ENCODE measurements at regions not wholly inside any gene's neighbourhood (a gene's known extent, or its start where the extent isn't known, plus 50 kb on each side); places are given as distances from the start of the nearest gene placed in this dataset.

DNA sequence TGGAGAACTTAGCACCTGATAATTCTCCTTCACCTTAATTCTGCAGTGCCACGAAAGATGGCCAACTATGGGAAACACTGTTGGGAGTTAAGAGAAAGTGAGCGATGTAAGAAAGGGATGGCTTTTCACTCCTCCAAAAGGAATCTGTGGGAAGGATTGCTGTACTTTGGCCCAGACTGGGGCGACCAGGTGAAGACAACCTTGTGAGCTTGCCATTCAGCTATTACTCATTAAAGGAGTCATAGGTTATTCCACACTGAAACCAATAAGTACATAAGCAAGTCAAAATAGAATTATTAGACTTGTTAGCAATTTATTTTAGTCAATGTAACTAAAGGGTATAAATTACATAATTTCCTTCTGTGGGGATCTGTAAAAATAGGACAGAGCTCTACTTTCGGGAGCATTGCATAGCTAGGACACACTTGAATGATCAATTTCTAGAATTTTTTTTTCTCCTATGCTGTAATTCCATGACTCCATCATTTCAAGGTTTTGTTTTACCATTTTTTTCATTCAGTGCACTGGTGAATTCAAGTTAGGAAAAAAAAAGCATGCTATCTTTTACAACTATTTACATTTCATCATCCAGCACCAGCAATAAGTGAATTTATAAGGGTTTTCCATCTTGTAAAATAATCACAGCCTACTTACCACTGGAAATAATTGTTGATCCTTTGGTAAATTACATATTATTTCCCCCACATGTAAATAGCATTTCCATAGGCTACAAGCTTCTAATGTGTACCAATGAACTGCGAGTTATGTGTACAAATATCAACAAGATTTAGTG, 231.7 kb downstream of the SIM1 start:
- Histone ChIP-seq H3K27ac (ENCODE audit: low read depth in 2 of 2, low read length in 2 of 2) (no peak overlapping the region), H3K27me3 (ENCODE audit: control insufficient read depth, insufficient read depth, low read length) (no peaks in the 10 kb centered on the region), H3K9me3 (ENCODE audit: control insufficient read depth in 2 of 3, insufficient read depth in 1 of 3, low read length in 3 of 3) (no peaks in the 10 kb centered on the region), H3K9ac (ENCODE audit: low read length in 3 of 3) (no peak overlapping the region), H3K4me1 (ENCODE audit: control insufficient read depth in 2 of 3, insufficient read depth in 2 of 3, low read depth in 1 of 3, low read length in 3 of 3) (peaks cover 0 to 7% (median 0%) of the 10 kb centered on the region in 3 donors), H3K36me3 (ENCODE audit: control insufficient read depth in 2 of 3, insufficient read depth in 3 of 3, low read length in 3 of 3) (no peaks in the 10 kb centered on the region), H3K4me3 (ENCODE audit: low read length in 3 of 3) (no peak overlapping the region)
- intact Hi-C loops (cut with DNase I) = no loop called here
- no peak for FAIRE-seq
- TF ChIP-seq, protein P1, sequence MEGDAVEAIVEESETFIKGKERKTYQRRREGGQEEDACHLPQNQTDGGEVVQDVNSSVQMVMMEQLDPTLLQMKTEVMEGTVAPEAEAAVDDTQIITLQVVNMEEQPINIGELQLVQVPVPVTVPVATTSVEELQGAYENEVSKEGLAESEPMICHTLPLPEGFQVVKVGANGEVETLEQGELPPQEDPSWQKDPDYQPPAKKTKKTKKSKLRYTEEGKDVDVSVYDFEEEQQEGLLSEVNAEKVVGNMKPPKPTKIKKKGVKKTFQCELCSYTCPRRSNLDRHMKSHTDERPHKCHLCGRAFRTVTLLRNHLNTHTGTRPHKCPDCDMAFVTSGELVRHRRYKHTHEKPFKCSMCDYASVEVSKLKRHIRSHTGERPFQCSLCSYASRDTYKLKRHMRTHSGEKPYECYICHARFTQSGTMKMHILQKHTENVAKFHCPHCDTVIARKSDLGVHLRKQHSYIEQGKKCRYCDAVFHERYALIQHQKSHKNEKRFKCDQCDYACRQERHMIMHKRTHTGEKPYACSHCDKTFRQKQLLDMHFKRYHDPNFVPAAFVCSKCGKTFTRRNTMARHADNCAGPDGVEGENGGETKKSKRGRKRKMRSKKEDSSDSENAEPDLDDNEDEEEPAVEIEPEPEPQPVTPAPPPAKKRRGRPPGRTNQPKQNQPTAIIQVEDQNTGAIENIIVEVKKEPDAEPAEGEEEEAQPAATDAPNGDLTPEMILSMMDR (IDR thresholded peaks at IDR 0.05; ENCODE audit: borderline replicate concordance, extremely low read depth, insufficient read depth) = no peak
- DNase-seq = peak in 1 of 5 donors; percentile 18

DNA sequence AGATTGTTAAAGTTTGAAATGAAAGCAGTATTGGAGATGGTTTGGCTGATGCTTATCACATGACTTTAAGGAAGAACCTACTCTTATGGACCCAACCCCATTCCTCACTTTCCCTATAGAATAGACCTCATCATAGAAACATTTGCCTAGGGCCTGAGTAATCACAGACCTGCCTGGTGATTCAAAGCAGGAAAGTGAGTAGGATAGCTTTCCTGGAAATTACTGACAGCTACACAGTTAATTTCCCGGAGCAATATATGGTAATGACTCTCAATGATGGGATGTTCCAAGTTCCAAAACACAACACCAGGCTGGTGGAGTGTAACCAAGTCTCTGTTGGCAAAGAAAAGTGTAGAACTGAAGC, 233.8 kb downstream of the SIM1 start:
- no peak for FAIRE-seq
- Histone ChIP-seq H3K36me3 (ENCODE audit: control insufficient read depth in 2 of 3, insufficient read depth in 3 of 3, low read length in 3 of 3) (no peaks in the 10 kb centered on the region), H3K9ac (ENCODE audit: low read length in 3 of 3) (no peak overlapping the region), H3K27me3 (ENCODE audit: control insufficient read depth, insufficient read depth, low read length) (no peaks in the 10 kb centered on the region), H3K4me1 (ENCODE audit: control insufficient read depth in 2 of 3, insufficient read depth in 2 of 3, low read depth in 1 of 3, low read length in 3 of 3) (peaks cover 0 to 7% (median 0%) of the 10 kb centered on the region in 3 donors), H3K27ac (ENCODE audit: low read depth in 2 of 2, low read length in 2 of 2) (no peak overlapping the region), H3K9me3 (ENCODE audit: control insufficient read depth in 2 of 3, insufficient read depth in 1 of 3, low read length in 3 of 3) (no peaks in the 10 kb centered on the region), H3K4me3 (ENCODE audit: low read length in 3 of 3) (no peak overlapping the region)
- DNase-seq = no peak
- TF ChIP-seq, protein P1 (IDR thresholded peaks at IDR 0.05; ENCODE audit: borderline replicate concordance, extremely low read depth, insufficient read depth) = no peak
- intact Hi-C loops (cut with DNase I) = no loop called here

DNA sequence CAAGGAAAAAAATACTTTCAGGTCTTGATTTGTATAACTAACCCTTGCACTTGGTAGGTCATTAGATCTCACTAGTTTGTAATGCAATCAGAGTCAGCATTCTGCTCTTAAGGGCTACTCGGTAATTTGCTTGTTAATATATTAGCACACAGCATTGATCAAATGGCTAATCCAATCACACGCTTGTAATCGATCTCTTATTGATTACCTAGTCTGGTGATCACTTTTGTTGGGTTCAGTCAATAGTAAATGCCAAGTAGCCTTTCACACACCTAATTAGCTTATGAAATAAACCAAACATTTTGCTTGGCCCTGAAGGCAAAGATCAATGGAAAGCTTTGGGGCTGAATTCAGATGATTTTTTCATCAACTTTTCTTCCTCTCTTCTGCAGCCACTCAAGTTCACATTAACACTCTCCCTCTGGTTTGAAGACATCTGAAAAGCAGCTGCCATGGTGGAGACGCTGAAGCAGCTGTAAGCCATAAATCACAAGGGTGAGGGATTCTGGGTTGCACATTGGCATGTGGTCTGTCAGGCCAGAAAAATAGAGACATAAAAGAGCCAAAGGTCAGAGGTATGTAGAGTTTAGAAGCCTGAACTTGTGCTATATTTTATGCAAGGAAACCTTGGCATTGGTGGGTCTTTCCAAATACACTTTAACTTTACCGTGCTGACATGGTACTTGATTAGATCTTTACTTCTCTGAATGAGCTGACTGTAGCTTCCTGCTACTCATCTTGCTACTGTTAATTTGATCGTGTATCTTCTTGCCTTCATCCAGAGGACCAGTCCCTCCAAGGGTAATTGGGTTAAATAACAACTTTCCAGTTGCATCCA, 234.4 kb downstream of the SIM1 start:
- DNase-seq (peak in 1 of 5 donors; percentile 15), FAIRE-seq (no peak)
- intact Hi-C loops (cut with DNase I) = no loop called here
- Histone ChIP-seq H3K9me3 (ENCODE audit: control insufficient read depth in 2 of 3, insufficient read depth in 1 of 3, low read length in 3 of 3) (no peaks in the 10 kb centered on the region), H3K27ac (ENCODE audit: low read depth in 2 of 2, low read length in 2 of 2) (no peak overlapping the region), H3K36me3 (ENCODE audit: control insufficient read depth in 2 of 3, insufficient read depth in 3 of 3, low read length in 3 of 3) (no peaks in the 10 kb centered on the region), H3K4me1 (ENCODE audit: control insufficient read depth in 2 of 3, insufficient read depth in 2 of 3, low read depth in 1 of 3, low read length in 3 of 3) (peaks cover 0 to 7% (median 0%) of the 10 kb centered on the region in 3 donors), H3K4me3 (ENCODE audit: low read length in 3 of 3) (no peak overlapping the region), H3K9ac (ENCODE audit: low read length in 3 of 3) (no peak overlapping the region), H3K27me3 (ENCODE audit: control insufficient read depth, insufficient read depth, low read length) (no peaks in the 10 kb centered on the region)
- TF ChIP-seq, protein P1 (IDR thresholded peaks at IDR 0.05; ENCODE audit: borderline replicate concordance, extremely low read depth, insufficient read depth) = no peak

Measured in kidney (tissue), 13 donors.